ENCODE measurements at regions not wholly inside any gene's neighbourhood (a gene's known extent, or its start where the extent isn't known, plus 50 kb on each side); places are given as distances from the start of the nearest gene placed in this dataset.

- DNase-seq (ENCODE audit: low spot score): no peak
These were observed 157.0 kb upstream of the CACNA1E start for GRCh38 chr1:181326348-181326747.

DNA sequence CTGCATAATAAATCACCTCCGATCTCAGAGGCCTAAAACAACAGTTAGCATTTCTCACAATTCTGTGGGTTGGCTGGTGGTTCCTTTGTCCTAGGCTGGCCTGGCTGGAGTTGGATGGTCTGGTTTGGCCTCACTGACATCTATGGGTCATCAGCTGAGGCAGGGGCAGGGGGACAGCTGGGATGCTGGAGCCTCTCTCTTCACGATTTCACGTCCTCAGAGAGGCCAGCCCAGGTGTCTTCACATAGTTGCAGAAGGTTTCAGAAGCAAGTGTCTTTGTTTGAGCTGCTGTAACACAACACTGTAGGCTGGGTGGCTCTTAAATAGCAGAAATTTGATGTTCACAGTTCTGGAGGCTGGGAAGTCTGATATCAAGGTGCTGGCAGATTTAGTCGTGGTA lies 155.5 kb upstream of the CACNA1E start:
- DNase-seq (ENCODE audit: low spot score): no peak

DNA sequence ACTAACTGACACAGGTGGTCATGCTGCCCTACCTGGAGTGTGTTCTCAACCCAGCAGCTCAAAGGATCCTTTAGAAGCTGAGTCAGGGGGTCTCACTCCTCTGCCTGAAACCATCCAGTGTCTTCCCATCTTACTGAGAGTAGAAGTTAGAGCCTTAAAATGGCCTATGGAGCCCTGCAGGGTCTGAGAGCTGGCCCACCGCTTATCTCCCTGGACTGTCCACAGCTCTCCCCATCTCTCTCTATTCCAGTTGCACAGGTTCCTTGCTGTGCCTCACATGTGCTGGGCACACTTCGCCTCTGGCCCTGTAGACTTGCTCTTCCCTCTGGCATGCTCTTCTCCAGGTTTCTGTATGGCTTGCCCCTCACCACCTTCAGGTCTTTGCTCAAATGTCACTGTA lies 148.6 kb upstream of the CACNA1E start:
- no peak for DNase-seq (ENCODE audit: low spot score)

GRCh38 chr1:181335631-181336030 lies 147.7 kb upstream of the CACNA1E start:
- DNase-seq (ENCODE audit: low spot score): no peak

DNA sequence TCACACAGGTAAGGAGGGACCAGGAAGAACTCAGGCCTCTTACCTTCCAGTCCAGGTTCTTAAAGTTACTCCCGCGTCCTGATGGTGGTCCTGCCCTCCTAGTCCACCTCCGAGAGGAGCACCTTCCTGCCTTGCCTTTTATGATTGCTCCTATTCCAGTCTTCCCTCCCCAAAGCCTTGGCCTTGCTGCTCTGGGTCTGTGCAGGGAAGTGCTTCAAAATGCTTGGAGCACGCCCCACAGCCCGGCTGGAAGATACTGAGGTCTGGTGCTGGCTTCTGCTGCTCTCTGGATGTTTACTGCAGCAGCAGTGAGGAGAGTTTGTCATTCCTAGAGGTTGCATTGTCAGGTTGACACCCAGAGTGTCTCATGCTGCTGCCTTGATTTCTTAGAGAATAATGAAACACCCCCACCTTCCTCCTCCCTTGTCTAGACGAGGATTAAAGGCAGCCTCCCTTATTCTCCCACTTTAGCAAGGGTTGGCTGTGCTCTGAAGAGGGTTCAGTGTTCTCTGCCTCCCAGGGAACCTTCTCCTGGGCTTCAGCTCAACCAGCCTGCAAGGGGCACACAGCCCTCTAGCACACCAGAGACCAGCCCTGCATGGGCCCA lies 142.2 kb upstream of the CACNA1E start:
- no peak for DNase-seq (ENCODE audit: low spot score)

DNA sequence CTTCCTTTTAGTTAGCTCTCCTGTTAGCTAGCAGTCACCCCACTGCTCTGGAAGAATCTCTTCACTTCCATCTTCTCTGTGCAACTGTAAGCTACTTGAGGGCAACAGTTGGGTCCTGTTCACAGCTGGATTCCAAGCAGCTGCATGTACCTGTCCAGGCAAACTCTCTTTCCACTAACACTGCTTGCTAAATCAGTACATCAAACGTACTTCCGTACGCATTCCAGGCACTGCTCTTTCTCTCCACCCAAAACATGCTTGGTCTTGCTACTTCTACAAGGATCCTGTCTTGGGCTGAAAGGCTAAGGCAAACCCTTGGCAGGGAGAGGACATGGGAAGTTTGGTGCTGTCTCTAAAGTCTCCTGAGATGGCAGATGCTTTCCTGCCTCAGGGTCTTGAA lies 139.2 kb upstream of the CACNA1E start:
- no peak for DNase-seq (ENCODE audit: low spot score)

GRCh38 chr1:181345146-181345545 lies 138.2 kb upstream of the CACNA1E start:
- no peak for DNase-seq (ENCODE audit: low spot score)

- no peak for DNase-seq (ENCODE audit: low spot score)
These were observed 135.6 kb upstream of the CACNA1E start for GRCh38 chr1:181347495-181348390.

DNA sequence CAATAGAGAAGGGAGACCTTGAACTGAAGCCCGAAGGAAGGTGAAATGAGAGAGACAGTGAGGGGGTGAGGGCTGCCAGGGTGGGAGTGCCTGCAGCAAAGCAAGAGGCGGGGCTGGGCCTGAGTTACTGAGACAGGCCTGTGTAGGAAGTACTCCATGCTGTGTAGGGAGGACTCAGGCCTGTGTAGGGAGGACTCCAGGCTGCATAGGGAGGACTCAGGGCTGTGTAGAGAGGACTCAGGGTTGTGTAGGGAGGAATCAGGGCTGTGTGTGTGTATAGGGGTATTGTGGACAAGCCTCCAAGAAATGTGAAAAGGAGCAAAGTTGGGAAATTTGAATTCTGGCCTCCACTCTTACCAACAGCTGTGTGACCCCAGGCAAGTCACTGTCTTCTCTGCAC lies 133.8 kb upstream of the CACNA1E start:
- no peak for DNase-seq (ENCODE audit: low spot score)

DNA sequence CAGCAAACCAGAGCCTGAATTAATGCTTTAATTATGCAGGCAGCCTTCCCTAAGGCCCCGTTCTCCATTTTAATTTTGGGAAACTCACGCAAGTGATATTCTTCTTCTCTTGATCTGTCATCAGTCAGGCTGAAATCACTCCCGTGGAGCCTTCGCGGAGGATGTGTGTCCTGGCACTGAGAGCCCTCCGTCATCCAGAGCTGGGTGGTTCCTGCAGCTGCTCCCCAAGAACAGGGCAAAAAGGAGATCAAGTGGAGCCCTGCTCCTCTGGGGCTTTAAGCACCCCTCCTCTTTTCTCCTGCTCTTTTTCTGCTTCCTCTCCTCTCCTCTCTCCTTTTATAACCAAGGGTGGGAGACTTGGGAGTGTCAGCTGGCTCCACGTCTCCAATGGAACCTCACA lies 133.2 kb upstream of the CACNA1E start:
- DNase-seq (ENCODE audit: low spot score): no peak

GRCh38 chr1:181351740-181352139 lies 131.6 kb upstream of the CACNA1E start:
- DNase-seq (ENCODE audit: low spot score): no peak

GRCh38 chr1:181352695-181353094 lies 130.6 kb upstream of the CACNA1E start:
- DNase-seq (ENCODE audit: low spot score): no peak

DNA sequence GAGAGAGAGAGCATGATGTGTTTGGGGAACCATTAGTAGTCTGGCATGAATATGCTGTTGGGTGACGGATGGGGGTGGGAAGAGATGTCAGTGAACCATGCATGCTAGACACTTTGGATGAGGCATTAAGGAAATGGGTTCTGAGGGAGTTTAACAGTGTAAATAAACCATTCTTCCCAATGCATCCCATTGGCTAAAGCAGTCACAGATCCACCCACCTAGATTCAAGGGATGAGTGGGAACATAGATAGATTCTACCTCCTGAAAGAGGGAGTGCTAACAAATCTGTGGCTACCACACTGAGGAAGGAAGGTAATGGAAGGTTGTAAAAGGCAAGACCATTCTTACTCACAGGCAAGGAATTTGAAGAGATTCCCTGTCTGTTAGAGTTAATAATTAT lies 129.8 kb upstream of the CACNA1E start:
- no peak for DNase-seq (ENCODE audit: low spot score)

DNA sequence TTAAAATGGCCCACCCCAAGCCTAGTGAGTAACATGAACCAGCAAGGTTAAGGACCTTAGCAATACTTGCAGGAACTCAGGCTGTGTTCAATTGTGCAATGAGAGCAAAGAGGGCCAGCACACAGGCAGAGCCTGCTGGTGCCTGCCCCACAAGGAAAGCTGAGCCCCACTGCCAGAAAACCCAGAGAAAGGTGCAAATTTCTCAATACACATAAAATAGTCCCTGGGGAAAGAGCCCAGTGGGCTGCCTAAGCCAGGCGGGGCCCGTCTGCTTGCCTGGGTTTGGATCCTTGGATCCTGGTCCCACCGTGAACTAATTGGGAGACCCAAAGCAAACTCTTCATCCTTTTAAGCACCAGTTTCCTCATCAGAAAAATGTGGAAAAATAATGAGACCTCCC lies 128.5 kb upstream of the CACNA1E start:
- DNase-seq (ENCODE audit: low spot score): no peak

- DNase-seq (ENCODE audit: low spot score): no peak
These were observed 126.6 kb upstream of the CACNA1E start for GRCh38 chr1:181356505-181357340.

GRCh38 chr1:181359012-181359411 lies 124.3 kb upstream of the CACNA1E start:
- DNase-seq (ENCODE audit: low spot score): no peak

- DNase-seq (ENCODE audit: low spot score): no peak
These were observed 118.5 kb upstream of the CACNA1E start for GRCh38 chr1:181364801-181365200.

GRCh38 chr1:181366910-181367309 lies 116.4 kb upstream of the CACNA1E start:
- no peak for DNase-seq (ENCODE audit: low spot score)

DNA sequence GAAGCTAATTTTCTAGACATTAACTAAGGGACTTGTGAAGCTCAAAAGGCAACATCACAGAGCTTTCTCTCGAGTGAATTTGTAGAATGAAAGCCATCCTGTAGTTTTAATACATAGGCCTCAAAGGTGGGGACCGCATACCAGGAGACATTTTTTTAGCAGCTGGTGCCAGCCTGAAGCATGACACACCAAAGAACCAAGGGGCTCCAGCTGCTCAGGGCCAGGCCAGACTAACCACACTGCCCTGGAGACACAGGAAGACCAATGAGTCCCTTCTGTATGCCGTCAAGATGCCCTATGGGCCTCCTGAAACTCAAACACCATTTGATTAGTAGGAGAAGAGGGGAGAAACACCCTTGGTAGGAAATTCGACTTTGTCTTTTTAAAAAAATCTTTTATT lies 113.9 kb upstream of the CACNA1E start:
- no peak for DNase-seq (ENCODE audit: low spot score)

GRCh38 chr1:181383695-181384094 lies 99.6 kb upstream of the CACNA1E start:
- no peak for DNase-seq (ENCODE audit: low spot score)

DNA sequence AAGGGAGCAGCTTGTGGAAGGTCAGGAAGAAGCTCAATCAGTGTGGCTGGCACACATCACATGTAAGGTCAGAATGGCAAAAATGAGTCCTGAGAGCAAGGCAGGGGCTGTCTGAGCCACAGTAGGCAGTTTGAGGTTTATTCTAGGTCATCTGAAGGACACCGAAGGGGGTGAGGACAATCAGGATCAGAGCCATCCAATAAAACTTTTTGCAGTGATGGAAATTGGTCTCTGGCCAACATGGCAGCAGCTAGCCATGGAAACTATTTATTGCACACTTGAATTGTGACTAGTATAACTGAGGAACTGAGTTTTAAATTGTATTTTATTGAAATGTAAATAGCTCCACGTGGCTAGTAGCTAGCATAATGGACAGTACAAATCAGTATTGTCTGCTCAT lies 97.0 kb upstream of the CACNA1E start:
- DNase-seq (ENCODE audit: low spot score): no peak

DNA sequence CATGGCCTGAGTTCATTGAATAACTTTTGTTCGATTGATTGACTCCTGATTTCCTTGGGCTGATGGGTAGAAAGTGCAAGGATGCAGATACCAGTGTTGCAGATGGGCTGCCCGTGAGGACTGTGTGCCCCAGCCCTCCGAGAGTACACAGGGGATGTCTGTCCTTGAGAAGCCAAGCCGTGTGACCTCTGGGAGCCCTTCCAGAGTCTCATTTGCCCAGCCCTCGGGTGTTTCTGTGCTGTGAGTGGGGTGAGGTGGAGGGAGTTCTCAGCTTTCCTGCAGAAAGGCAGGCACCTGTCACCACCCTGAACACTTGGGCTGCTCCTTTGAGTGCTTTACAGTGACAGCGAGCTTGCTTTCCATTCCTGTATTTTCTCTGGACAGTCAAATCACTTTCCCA lies 96.4 kb upstream of the CACNA1E start:
- no peak for DNase-seq (ENCODE audit: low spot score)

Measured in umbilical cord (tissue), 1 donor.